ENCODE measurements at regions not wholly inside any gene's neighbourhood (a gene's known extent, or its start where the extent isn't known, plus 50 kb on each side); places are given as distances from the start of the nearest gene placed in this dataset.
"Not testable (repeated sequence)": the region's sequence is repeated elsewhere in the genome, so short reads cannot be mapped to it uniquely, and the experiment has no call there.

DNA sequence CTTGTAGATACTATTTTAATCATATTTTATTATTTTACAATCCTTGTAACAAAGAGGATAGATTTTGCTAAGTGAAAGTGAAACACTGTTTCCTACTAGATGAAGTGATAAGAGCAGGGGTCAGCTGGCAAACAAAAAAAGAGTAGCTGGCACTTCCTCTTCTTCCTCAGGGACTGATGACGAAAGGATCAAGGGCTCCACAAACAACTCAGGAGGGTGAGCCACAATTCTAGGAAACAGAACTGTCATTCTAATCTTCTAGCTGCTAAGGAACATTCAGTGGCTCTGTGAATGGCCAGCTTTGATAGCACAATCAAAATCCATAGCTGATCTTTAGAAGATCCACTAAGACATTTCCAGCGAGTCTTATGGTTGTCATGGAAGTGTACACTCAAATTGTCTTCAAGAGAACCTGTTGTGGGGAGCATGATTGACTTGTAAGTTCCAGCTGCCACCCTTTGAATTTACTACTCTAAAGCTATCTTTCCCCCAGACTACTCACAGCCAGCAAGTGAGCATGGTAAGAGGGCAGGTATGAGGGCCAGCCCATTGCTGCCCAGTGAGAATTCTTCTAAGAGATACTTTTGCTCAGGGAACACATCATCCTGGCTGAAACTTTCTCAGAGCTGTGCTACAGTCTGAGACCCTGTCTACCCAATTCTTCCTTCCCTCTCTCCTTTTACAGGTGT is 275.7 kb upstream of the RASGEF1B start:
- no peak for DNase-seq

DNA sequence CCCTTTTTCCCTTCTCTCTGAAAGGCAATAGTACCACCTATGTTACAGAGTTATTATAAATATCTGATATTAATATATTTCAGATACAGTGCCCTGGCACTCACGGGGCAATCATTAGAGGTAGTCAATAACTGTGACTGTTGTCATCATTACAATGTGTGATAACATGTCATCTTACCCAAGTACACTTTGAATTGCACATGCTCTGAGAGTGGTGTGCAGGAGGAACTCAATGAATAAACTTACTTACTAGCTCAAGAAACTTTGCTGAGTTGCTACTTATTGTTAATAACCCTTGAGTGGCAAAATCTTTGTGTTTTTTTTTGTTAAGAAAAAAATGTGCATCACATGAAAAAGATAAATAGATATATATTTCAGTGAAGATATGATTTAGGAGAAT is 275.1 kb upstream of the RASGEF1B start:
- DNase-seq, result no peak

- DNase-seq, result no peak
Observed at GRCh38 chr4:81746071-81746470, 274.4 kb upstream of the RASGEF1B start.

DNA sequence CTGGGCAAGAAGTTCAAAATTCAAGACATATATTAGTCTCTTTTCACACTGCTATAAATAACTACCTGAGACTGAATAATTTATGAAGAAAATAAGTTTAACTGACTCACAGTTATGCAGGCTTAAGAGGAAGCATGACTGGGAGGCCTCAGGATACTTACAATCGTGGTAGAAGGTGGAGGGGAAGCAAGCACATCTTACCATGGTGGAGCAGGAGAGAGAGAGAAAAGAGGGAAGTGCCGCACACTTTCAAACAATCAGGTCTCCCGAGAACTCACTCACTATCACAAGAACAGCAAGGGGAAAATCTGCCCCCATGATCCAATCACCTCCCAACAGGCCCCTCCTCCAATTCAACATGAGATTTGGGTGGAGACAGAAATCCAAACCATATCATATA is 273.3 kb upstream of the RASGEF1B start:
- no peak for DNase-seq

- DNase-seq, result peak; percentile 24
Observed at GRCh38 chr4:81743731-81744435, 272.2 kb upstream of the RASGEF1B start.

GRCh38 chr4:81740487-81740886 is 268.8 kb upstream of the RASGEF1B start:
- DNase-seq, result no peak

DNA sequence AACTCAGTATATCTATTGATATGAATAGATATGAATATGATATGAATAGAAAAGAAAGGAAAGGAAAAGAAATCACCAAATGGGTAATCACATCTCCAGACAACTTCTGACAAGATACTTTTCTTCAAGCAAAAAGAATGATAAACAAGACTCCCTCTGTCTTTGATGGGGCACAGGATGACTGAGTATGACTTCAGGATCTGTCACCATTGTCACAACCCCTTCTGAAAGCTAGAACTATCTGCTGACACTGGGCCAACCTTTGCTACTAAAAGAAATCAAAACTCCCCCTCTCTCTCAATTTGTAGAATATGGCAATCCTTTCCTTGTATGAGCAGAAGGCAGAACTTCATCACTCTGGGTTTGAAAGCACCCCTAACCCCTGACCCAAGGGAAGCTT is 267.2 kb upstream of the RASGEF1B start:
- DNase-seq, result no peak

DNA sequence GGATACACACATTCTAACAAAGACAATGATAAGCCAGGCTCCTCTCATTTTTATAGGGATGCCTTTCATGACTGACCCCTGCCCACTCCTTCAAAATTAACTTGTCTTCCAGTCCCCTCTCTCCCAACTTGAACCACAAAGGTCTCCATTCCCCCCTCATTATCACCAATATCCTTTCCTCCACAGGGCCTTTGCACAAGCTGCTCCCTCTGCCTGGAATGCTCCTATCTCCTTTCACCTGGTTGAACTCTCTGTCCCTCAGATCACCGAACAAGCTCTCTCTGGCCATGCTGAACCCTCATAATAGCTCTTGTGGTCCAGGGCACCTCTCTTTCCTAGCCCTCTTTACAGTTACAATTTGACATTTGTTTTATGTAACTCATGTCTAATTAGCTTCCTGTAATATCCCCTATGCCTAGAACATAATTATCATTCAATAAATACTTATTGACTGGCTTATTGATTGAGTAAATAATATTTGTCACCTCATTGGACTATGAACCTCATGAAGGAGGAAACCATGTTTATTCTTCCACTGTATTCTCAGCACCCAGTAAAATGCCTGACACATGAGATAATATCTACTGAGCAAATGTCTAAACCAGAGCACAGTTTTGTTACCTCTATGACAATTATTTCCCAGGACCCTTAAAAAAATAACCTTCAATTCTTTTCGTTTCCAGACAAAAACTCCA is 266.3 kb upstream of the RASGEF1B start:
- DNase-seq, result no peak

DNA sequence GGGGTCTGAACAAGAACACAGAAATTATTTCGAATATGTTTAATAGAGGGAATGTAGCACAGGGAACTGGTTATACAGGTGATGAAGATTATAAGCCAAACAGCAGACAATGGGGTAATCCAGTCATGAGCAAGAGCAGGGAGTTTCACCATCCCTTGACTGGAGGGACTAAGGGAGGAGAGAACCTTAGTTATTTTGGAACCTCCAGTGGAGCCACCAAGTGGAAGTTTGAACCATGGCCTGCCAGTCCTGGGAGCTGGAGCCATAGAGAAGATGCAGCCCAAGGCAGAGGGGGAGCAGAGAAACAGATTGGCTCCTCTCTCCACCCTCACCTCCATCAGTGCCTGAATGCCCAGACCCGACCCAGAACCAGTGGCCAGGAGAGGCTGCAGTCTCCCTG is 264.6 kb upstream of the RASGEF1B start:
- DNase-seq, result no peak

DNA sequence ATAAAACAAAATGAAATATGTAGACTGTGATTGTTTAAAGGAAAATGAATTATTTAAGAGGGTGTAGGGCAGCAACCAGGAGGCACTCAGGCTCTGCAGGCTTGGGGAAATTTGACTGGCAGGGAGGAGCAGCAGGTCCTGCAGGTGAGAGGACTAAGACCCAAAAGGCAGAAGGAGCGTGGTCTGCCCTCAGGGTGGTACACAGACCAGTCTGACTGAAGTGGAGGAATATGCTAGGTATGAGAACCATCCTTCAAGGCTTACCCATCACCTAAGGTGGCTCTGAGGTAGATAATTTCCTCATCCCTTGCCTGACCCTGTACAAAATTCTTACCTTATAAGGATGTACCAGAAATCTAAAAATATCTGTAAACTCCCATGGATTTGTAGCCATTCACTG is 261.3 kb upstream of the RASGEF1B start:
- no peak for DNase-seq

DNA sequence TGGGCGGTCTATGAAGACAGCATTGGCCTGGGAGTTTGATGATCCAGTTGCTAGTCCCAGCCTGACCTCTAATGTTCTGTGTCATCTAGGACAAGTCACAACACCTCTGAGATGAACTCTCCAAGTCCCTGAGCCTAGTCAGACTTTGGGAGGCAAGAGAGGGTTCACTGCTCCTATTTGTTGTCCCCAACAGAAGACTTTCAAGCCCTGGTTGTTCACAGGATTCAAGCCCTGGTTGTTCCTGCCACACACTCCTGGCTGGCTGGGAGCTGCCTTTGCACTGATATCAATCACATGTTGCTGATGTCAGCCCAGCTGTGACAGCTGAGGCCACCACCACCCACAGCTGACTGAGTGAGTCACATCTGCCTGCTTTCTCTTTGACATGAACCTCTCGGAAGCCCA is 253.2 kb upstream of the RASGEF1B start:
- peak; percentile 26 for DNase-seq

- DNase-seq, result no peak
Observed at GRCh38 chr4:81723927-81724587, 252.3 kb upstream of the RASGEF1B start.

GRCh38 chr4:81723019-81723884 is 251.5 kb upstream of the RASGEF1B start:
- DNase-seq, result no peak

- peak; percentile 76 for DNase-seq
Observed at GRCh38 chr4:81722290-81722851, 250.7 kb upstream of the RASGEF1B start.

GRCh38 chr4:81715757-81716156 is 244.1 kb upstream of the RASGEF1B start:
- no peak for DNase-seq

GRCh38 chr4:81715357-81715756 is 243.7 kb upstream of the RASGEF1B start:
- DNase-seq, result not testable (repeated sequence)

DNA sequence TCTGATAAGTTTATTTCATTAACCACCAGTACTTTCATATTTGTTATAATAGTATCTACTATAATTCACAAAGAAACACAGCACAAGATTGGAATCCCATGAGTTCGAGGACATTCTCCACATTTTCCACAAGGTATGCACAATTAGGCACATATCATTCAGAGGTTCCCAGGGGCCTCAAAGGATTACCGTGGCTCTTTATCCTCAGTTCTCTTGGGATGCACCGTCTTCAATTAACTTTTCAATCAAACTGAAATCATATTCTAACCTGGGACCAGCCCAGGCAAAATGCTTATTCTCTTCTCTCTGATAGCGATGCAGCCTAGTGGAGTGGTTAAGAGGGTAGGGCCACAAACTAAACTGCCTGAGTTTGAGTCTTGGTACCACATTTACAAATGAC is 242.6 kb upstream of the RASGEF1B start:
- no peak for DNase-seq

- DNase-seq, result no peak
Observed at GRCh38 chr4:81712714-81713113, 241.0 kb upstream of the RASGEF1B start.

DNA sequence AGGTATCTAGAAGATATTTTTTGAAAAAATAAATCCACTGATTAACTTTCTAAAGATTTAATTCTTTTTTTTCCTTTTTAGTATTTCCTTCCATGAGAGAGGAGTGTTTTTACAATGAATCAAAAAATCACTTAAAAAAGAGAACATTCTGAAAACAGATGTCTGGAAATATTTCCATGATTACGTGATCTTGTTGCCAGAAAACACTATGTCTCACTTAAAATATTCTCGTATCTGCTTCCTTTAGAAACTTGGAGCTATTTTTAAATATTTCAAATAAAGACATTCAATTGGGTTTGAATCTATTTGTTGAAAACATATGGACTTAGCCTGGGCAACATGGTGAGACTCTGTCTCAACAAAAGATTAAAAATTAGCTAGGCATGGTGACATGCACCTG is 232.8 kb upstream of the RASGEF1B start:
- no peak for DNase-seq

- no peak for DNase-seq
Observed at GRCh38 chr4:81700189-81700588, 228.5 kb upstream of the RASGEF1B start.

- DNase-seq, result no peak
Observed at GRCh38 chr4:81698538-81699296, 227.0 kb upstream of the RASGEF1B start.
